ENCODE measurements at regions not wholly inside any gene's neighbourhood (a gene's known extent, or its start where the extent isn't known, plus 50 kb on each side); places are given as distances from the start of the nearest gene placed in this dataset.

- ATAC-seq (no peak), DNase-seq (no peak)
- POLR2A ChIA-PET = no interaction called here
- no peaks in the 10 kb centered on the region for H3K36me3 Mint-ChIP-seq (ENCODE audit: low read depth)
- CTCF ChIA-PET = no interaction called here
- H3K27me3 Mint-ChIP-seq (ENCODE audit: low read depth) = peaks cover 2% of the 10 kb centered on the region
- H3K27ac Mint-ChIP-seq = no peak overlapping the region
- H3K4me1 Mint-ChIP-seq (ENCODE audit: low read depth) = no peaks in the 10 kb centered on the region
- no peak overlapping the region for H3K4me3 Mint-ChIP-seq
- H3K9me3 Mint-ChIP-seq (ENCODE audit: insufficient read depth) = no peaks in the 10 kb centered on the region
Observed at GRCh38 chr22:27629908-27630673, 171.5 kb downstream of the MN1 start.

DNA sequence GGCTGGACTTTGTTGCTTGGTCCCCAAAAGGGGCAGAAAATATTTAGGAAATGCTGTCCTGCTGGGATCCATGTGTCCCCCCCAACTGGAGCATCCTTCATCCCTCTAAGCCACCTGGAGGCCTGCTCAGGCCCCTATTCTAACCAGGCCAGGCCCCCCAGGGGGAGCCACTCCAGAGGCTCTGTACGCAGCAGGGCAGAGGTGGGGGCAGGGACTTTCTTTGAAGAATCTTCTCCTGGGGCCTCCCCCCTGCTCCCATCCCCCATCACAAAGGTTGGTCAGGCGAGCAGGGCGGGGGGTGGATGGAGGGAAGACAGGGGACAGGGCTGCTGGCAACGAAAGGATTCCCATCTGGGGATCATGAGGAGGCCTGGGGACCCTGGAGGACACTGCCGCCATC lies 170.8 kb downstream of the MN1 start:
- Mint-ChIP-seq H3K9me3 (ENCODE audit: insufficient read depth) (no peaks in the 10 kb centered on the region), H3K4me3 (no peak overlapping the region), H3K27ac (no peak overlapping the region), H3K36me3 (ENCODE audit: low read depth) (no peaks in the 10 kb centered on the region), H3K4me1 (ENCODE audit: low read depth) (no peaks in the 10 kb centered on the region), H3K27me3 (ENCODE audit: low read depth) (peaks cover 2% of the 10 kb centered on the region)
- DNase-seq (no peak), ATAC-seq (no peak)
- ChIA-PET POLR2A (no interaction called here), CTCF (no interaction called here)

- CTCF ChIA-PET = no interaction called here
- POLR2A ChIA-PET = no interaction called here
Observed at GRCh38 chr22:27631641-27632040, 169.9 kb downstream of the MN1 start.

GRCh38 chr22:27632451-27633295 lies 168.9 kb downstream of the MN1 start:
- no peaks in the 10 kb centered on the region for H3K4me1 Mint-ChIP-seq (ENCODE audit: low read depth)
- H3K27me3 Mint-ChIP-seq (ENCODE audit: low read depth) = peaks cover 2% of the 10 kb centered on the region
- POLR2A ChIA-PET = no interaction called here
- CTCF ChIA-PET = no interaction called here
- H3K36me3 Mint-ChIP-seq (ENCODE audit: low read depth) = no peaks in the 10 kb centered on the region
- no peak for ATAC-seq
- H3K4me3 Mint-ChIP-seq = no peak overlapping the region
- no peak for DNase-seq
- no peaks in the 10 kb centered on the region for H3K9me3 Mint-ChIP-seq (ENCODE audit: insufficient read depth)
- no peak overlapping the region for H3K27ac Mint-ChIP-seq

More at GRCh38 chr22:27631641-27632040, 169.9 kb downstream of the MN1 start:
- H3K4me1 Mint-ChIP-seq (ENCODE audit: low read depth) = no peaks in the 10 kb centered on the region
- DNase-seq (no peak), ATAC-seq (no peak)
- H3K27me3 Mint-ChIP-seq (ENCODE audit: low read depth) = peaks cover 2% of the 10 kb centered on the region
- H3K27ac Mint-ChIP-seq = no peak overlapping the region
- no peaks in the 10 kb centered on the region for H3K36me3 Mint-ChIP-seq (ENCODE audit: low read depth)
- H3K4me3 Mint-ChIP-seq = no peak overlapping the region
- H3K9me3 Mint-ChIP-seq (ENCODE audit: insufficient read depth) = no peaks in the 10 kb centered on the region

- no peaks in the 10 kb centered on the region for H3K36me3 Mint-ChIP-seq (ENCODE audit: low read depth)
- ChIA-PET POLR2A (no interaction called here), CTCF (no interaction called here)
- H3K27me3 Mint-ChIP-seq (ENCODE audit: low read depth) = peaks cover 2% of the 10 kb centered on the region
- no peak for DNase-seq
- H3K4me3 Mint-ChIP-seq = no peak overlapping the region
- ATAC-seq = no peak
- H3K27ac Mint-ChIP-seq = no peak overlapping the region
- no peaks in the 10 kb centered on the region for H3K4me1 Mint-ChIP-seq (ENCODE audit: low read depth)
- H3K9me3 Mint-ChIP-seq (ENCODE audit: insufficient read depth) = no peaks in the 10 kb centered on the region
Observed at GRCh38 chr22:27633296-27633871, 168.2 kb downstream of the MN1 start.

- H3K4me3 Mint-ChIP-seq = no peak overlapping the region
- H3K9me3 Mint-ChIP-seq (ENCODE audit: insufficient read depth) = no peaks in the 10 kb centered on the region
- DNase-seq = no peak
- ATAC-seq = no peak
- no peaks in the 10 kb centered on the region for H3K36me3 Mint-ChIP-seq (ENCODE audit: low read depth)
- H3K27me3 Mint-ChIP-seq (ENCODE audit: low read depth) = peaks cover 2% of the 10 kb centered on the region
- ChIA-PET CTCF (no interaction called here), POLR2A (no interaction called here)
- H3K27ac Mint-ChIP-seq = no peak overlapping the region
- H3K4me1 Mint-ChIP-seq (ENCODE audit: low read depth) = no peaks in the 10 kb centered on the region
Observed at GRCh38 chr22:27634043-27634740, 167.4 kb downstream of the MN1 start.

GRCh38 chr22:27635435-27635834 lies 166.1 kb downstream of the MN1 start:
- DNase-seq (no peak), ATAC-seq (no peak)
- H3K4me3 Mint-ChIP-seq = no peak overlapping the region
- no peak overlapping the region for H3K27ac Mint-ChIP-seq
- no peaks in the 10 kb centered on the region for H3K4me1 Mint-ChIP-seq (ENCODE audit: low read depth)
- H3K9me3 Mint-ChIP-seq (ENCODE audit: insufficient read depth) = no peaks in the 10 kb centered on the region
- H3K36me3 Mint-ChIP-seq (ENCODE audit: low read depth) = no peaks in the 10 kb centered on the region
- ChIA-PET CTCF (no interaction called here), POLR2A (no interaction called here)
- peaks cover 2% of the 10 kb centered on the region for H3K27me3 Mint-ChIP-seq (ENCODE audit: low read depth)

GRCh38 chr22:27635852-27636251 lies 165.7 kb downstream of the MN1 start:
- no peaks in the 10 kb centered on the region for H3K36me3 Mint-ChIP-seq (ENCODE audit: low read depth)
- ATAC-seq (no peak), DNase-seq (no peak)
- peaks cover 2% of the 10 kb centered on the region for H3K27me3 Mint-ChIP-seq (ENCODE audit: low read depth)
- no peak overlapping the region for H3K27ac Mint-ChIP-seq
- ChIA-PET POLR2A (no interaction called here), CTCF (no interaction called here)
- H3K4me3 Mint-ChIP-seq = no peak overlapping the region
- H3K9me3 Mint-ChIP-seq (ENCODE audit: insufficient read depth) = no peaks in the 10 kb centered on the region
- H3K4me1 Mint-ChIP-seq (ENCODE audit: low read depth) = no peaks in the 10 kb centered on the region

DNA sequence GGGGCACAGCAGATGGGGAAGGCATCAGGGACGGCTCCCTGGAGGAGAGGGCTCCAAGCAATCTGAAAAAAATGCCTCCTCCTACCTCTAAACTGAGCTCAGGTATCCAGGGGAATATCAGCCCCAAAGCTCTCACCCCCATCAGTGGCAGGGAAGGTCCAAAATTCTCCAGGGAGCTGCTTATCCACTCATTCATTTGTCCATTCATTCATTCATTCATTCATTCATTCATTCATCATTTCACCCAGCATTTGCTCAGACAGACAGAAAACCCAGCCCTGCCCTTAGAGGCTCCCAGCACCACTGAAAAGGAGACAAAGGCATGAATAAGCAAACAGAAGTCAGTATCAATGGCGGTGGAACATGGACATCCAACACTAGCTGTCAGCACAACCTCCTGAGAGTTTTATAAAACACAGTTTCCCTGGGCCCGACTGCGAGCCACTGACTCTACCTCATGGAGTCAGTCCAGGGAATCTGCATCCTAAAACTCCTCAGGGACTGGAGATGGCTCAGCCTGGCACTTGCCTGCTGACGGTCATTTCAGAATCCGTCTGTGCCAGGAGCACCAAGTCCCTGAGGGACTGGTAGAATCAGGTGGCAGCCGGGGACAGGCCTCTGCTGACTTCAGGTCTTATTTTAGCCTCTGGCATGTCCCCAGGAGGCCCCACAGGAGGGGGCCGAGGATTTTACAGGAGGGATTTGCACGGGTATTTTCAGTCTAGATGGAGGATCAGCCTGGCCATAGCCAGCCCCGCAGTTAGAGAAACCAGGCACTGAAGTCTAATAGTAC lies 164.6 kb downstream of the MN1 start:
- H3K9me3 Mint-ChIP-seq (ENCODE audit: insufficient read depth) = no peaks in the 10 kb centered on the region
- peaks cover under 1% of the 10 kb centered on the region for H3K27me3 Mint-ChIP-seq (ENCODE audit: low read depth)
- no peaks in the 10 kb centered on the region for H3K4me1 Mint-ChIP-seq (ENCODE audit: low read depth)
- no peak for DNase-seq
- ATAC-seq = no peak
- no peaks in the 10 kb centered on the region for H3K36me3 Mint-ChIP-seq (ENCODE audit: low read depth)
- no peak overlapping the region for H3K27ac Mint-ChIP-seq
- ChIA-PET POLR2A (no interaction called here), CTCF (no interaction called here)
- H3K4me3 Mint-ChIP-seq = no peak overlapping the region

DNA sequence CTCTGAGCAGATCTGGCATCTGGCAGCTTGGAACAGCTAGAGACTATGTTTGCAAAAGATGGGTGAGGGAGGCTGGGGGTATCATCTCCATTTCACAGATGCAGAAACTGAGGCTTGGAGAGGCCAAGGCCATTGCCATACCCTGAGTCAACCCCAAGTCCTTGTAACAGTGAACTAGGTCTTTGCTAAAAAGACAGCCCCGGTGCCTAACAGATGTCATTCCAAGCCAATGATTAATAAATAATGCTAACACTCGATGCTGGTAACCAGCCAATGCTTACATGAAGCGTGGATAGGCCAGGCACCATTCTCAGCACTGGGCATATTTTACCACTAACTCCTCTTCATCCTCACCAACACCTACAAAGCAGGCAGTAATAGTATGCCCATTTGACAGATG lies 164.0 kb downstream of the MN1 start:
- ChIA-PET POLR2A (no interaction called here), CTCF (no interaction called here)
- Mint-ChIP-seq H3K9me3 (ENCODE audit: insufficient read depth) (no peaks in the 10 kb centered on the region), H3K4me1 (ENCODE audit: low read depth) (no peaks in the 10 kb centered on the region), H3K27ac (no peak overlapping the region), H3K27me3 (ENCODE audit: low read depth) (no peaks in the 10 kb centered on the region), H3K4me3 (no peak overlapping the region), H3K36me3 (ENCODE audit: low read depth) (no peaks in the 10 kb centered on the region)
- no peak for ATAC-seq
- DNase-seq = no peak

DNA sequence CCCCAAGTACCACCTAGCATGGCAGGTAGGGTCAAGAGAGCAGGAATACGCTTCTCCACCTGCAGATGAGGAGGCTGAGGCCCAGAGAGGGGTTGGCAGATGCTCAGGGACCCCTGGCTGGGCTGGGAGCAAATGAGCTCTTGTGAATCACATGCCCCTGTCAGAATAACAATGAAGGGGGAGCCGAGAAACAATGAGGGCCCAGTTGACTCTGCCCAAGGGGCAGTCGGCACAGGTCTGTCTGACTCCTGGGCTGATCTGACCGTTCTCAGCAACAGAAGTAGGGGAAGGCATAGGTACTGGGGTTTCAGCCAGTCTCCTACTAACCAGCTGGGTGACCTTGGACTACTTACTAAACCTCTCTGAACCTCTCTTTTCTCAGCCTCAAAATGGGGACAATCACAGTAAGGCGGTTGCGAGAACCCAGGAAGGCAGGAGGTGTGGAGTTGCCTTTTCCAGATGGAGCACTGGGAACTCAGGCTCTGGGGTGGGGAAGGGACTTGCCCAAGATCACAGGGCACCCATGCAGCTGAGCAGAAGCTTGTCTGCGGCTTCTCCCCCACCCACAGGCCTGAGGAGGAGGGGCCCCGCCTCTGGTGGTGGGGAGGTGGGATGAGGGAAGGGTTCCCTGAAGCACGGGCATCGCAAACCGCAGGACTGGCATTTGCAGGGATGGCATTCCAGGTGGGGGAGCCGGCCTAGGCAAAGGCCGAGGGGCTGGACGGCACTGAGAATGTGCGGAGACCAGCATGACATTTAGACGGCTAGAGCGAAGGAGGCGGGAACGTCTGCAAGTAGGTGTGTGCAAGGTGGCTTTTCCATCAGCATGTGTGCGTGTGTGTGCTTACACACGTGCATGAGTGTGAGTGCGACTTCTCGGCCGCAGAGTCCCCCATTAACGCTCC lies 163.0 kb downstream of the MN1 start:
- no peak for DNase-seq
- no peaks in the 10 kb centered on the region for H3K36me3 Mint-ChIP-seq (ENCODE audit: low read depth)
- POLR2A ChIA-PET = no interaction called here
- H3K9me3 Mint-ChIP-seq (ENCODE audit: insufficient read depth) = no peaks in the 10 kb centered on the region
- H3K27ac Mint-ChIP-seq = no peak overlapping the region
- H3K27me3 Mint-ChIP-seq (ENCODE audit: low read depth) = no peaks in the 10 kb centered on the region
- H3K4me3 Mint-ChIP-seq = no peak overlapping the region
- ATAC-seq = no peak
- H3K4me1 Mint-ChIP-seq (ENCODE audit: low read depth) = no peaks in the 10 kb centered on the region
- CTCF ChIA-PET = no interaction called here
